Lower leg skin (tissue), 4 donors: ENCODE measurements at regions not wholly inside any gene's neighbourhood (a gene's known extent, or its start where the extent isn't known, plus 50 kb on each side); places are given as distances from the start of the nearest gene placed in this dataset.

Source experiments
- DNase-seq, 2 donors: peaks; one replicate each; pipeline ENCODE4 v3.0.0-alpha.2; 2019; ENCODE audit warnings: low spot score in 2 of 2
- H3K4me3 ChIP-seq: fragments of 200-600 bp; sonication (generic); 2 replicates; pipeline ENCODE4 v1.5.1; 2017; ENCODE audit warnings: mild to moderate bottlenecking, low read depth; ENCODE audit not compliant: poor library complexity, severe bottlenecking
- CTCF ChIP-seq, 3 donors: fragments of 450-650 bp; IDR thresholded peaks; one replicate each; pipeline ENCODE4 v1.5.1; 2016; ENCODE audit warnings: antibody characterized with exemption in 3 of 3, mild to moderate bottlenecking in 3 of 3, moderate library complexity in 2 of 3
- POLR2A ChIP-seq, 2 donors: fragments of 450-650 bp; IDR thresholded peaks; one replicate each; pipeline ENCODE4 v1.6.1; 2016 to 2017; ENCODE audit warnings: antibody characterized with exemption in 2 of 2, mild to moderate bottlenecking in 1 of 2, moderate library complexity in 1 of 2
- WGBS, 2 donors: methylation state at CpG; one replicate each; pipeline ENCODE4 v1.1.5; 2018; 5-methylcytosine and 5-hydroxymethylcytosine counted together
- intact Hi-C: fragments of 100-400 bp; cut with DNase I; formaldehyde crosslinking; loops from one replicate; pipeline ENCODE4 v1.15.0; 2023; ENCODE audit warnings: low total_unique reads

- no peak overlapping the region for H3K4me3 ChIP-seq
- DNase-seq, result no peak
- intact Hi-C loops, result loop anchor here (10.0 kb wide), 1 partner anchor 90 kb away; no protein-coding TSS in a partner anchor
- TF ChIP-seq POLR2A (IDR thresholded peaks at IDR 0.05), result no peak
- no peak for TF ChIP-seq CTCF (IDR thresholded peaks at IDR 0.05)
- WGBS, 2 donors, result 53 to 54% methylated on average over 4 of the region's 4 CpGs
Observed at GRCh38 chr2:176544991-176545956, 276.0 kb downstream of the MTX2 start.

GRCh38 chr2:176546550-176546949, 277.3 kb downstream of the MTX2 start:
- TF ChIP-seq CTCF (IDR thresholded peaks at IDR 0.05) (no peak), POLR2A (IDR thresholded peaks at IDR 0.05) (no peak)
- DNase-seq, result no peak
- intact Hi-C loops, result loop anchor here (10.0 kb wide), 1 partner anchor 92 kb away; no protein-coding TSS in a partner anchor
- 92 to 97% methylated on average over 4 of the region's 4 CpGs for WGBS, 2 donors
- no peak overlapping the region for H3K4me3 ChIP-seq

GRCh38 chr2:176552501-176553135, 283.4 kb downstream of the MTX2 start:
- TF ChIP-seq CTCF (IDR thresholded peaks at IDR 0.05), result no peak
- no peak for TF ChIP-seq POLR2A (IDR thresholded peaks at IDR 0.05)
- DNase-seq, result no peak
- no peak overlapping the region for H3K4me3 ChIP-seq
- intact Hi-C loops, result loop anchor here (5.0 kb wide), 1 partner anchor 415 kb away; no protein-coding TSS in a partner anchor
- 27 to 35% methylated on average over 1 of the region's 1 CpG for WGBS, 2 donors

GRCh38 chr2:176553685-176554100, 284.5 kb downstream of the MTX2 start:
- TF ChIP-seq CTCF (IDR thresholded peaks at IDR 0.05), result no peak
- no peak for TF ChIP-seq POLR2A (IDR thresholded peaks at IDR 0.05)
- DNase-seq, result peak; percentile 39 to 91
- WGBS, 2 donors, result 0 to 4% methylated on average over 16 of the region's 16 CpGs
- intact Hi-C loops, result loop anchor here (5.0 kb wide), 1 partner anchor 416 kb away; no protein-coding TSS in a partner anchor
- H3K4me3 ChIP-seq, result no peak overlapping the region

- intact Hi-C loops, result loop anchor here (5.0 kb wide), 1 partner anchor 417 kb away; no protein-coding TSS in a partner anchor
- TF ChIP-seq POLR2A (IDR thresholded peaks at IDR 0.05) (no peak), CTCF (IDR thresholded peaks at IDR 0.05) (peak in 1 of 3 donors; percentile 77)
- 9% methylated on average over 17 of the region's 17 CpGs for WGBS, 2 donors
- no peak overlapping the region for H3K4me3 ChIP-seq
- peak in 1 of 2 donors; percentile 25 for DNase-seq
Observed at GRCh38 chr2:176554101-176555048, 285.1 kb downstream of the MTX2 start.
